Astrocyte (in vitro differentiated cells and primary cell): ENCODE measurements at regions not wholly inside any gene's neighbourhood (a gene's known extent, or its start where the extent isn't known, plus 50 kb on each side); places are given as distances from the start of the nearest gene placed in this dataset.

Source experiments
- DNase-seq: peaks from one replicate; pipeline ENCODE4 v3.0.0-alpha.2; 2010; ENCODE audit warnings: low read depth
- FAIRE-seq: peaks from 2 replicates; lab custom pipeline; 2011; peaks lifted over from hg19 to GRCh38; lab: Jason Lieb, UNC
- H2AFZ ChIP-seq: 2 replicates; pipeline ENCODE4 v1.6.0; 2012; ENCODE audit warnings: low read depth, low read length, inconsistent platforms
- H3K27ac ChIP-seq: 2 replicates; pipeline ENCODE4 v1.5.1; 2011; ENCODE audit warnings: low read depth, low read length, inconsistent platforms
- H3K27me3 ChIP-seq: 2 replicates; pipeline ENCODE4 v1.6.0; 2011; ENCODE audit warnings: low read length, inconsistent platforms; ENCODE audit not compliant: insufficient read depth
- H3K36me3 ChIP-seq: 2 replicates; pipeline ENCODE4 v1.5.1; 2011; ENCODE audit warnings: low read length, inconsistent platforms; ENCODE audit not compliant: insufficient read depth
- H3K4me1 ChIP-seq: 2 replicates; pipeline ENCODE4 v1.5.1; 2011; ENCODE audit warnings: low read length, inconsistent platforms; ENCODE audit not compliant: insufficient read depth
- H3K4me2 ChIP-seq: 2 replicates; pipeline ENCODE4 v1.6.0; 2012; ENCODE audit warnings: low read length, inconsistent platforms
- H3K4me3 ChIP-seq: 2 replicates; pipeline ENCODE4 v1.5.1; 2011; ENCODE audit warnings: low read depth, mild to moderate bottlenecking, low read length, inconsistent platforms; ENCODE audit not compliant: insufficient read depth
- H3K79me2 ChIP-seq: 2 replicates; pipeline ENCODE4 v1.6.0; 2012; ENCODE audit warnings: mild to moderate bottlenecking, low read length, inconsistent platforms; ENCODE audit not compliant: insufficient read depth
- H3K9ac ChIP-seq: 2 replicates; pipeline ENCODE4 v1.6.0; 2012; ENCODE audit warnings: mild to moderate bottlenecking, low read length, inconsistent platforms
- H3K9me3 ChIP-seq: 2 replicates; pipeline ENCODE4 v1.5.1; 2012; ENCODE audit warnings: low read depth, mild to moderate bottlenecking, low read length, inconsistent platforms; ENCODE audit not compliant: insufficient read depth
- H4K20me1 ChIP-seq: 2 replicates; pipeline ENCODE4 v1.6.0; 2012; ENCODE audit warnings: low read length, inconsistent platforms; ENCODE audit not compliant: insufficient read depth
- H3K27ac Mint-ChIP-seq: one replicate; pipeline ENCODE4 v1.8.0; 2021; ENCODE audit warnings: mild to moderate bottlenecking, mixed read lengths; ENCODE audit not compliant: unreplicated experiment
- H3K27me3 Mint-ChIP-seq: one replicate; pipeline ENCODE4 v1.8.0; 2021; ENCODE audit warnings: low read depth, mixed read lengths; ENCODE audit not compliant: unreplicated experiment
- H3K36me3 Mint-ChIP-seq: one replicate; pipeline ENCODE4 v1.8.0; 2021; ENCODE audit warnings: low read depth, mixed read lengths; ENCODE audit not compliant: unreplicated experiment
- H3K4me1 Mint-ChIP-seq: one replicate; pipeline ENCODE4 v1.8.0; 2021; ENCODE audit warnings: low read depth, mixed read lengths; ENCODE audit not compliant: unreplicated experiment
- H3K4me3 Mint-ChIP-seq: one replicate; pipeline ENCODE4 v1.8.0; 2021; ENCODE audit warnings: mild to moderate bottlenecking, moderate library complexity, mixed read lengths; ENCODE audit not compliant: unreplicated experiment
- H3K9me3 Mint-ChIP-seq: one replicate; pipeline ENCODE4 v1.8.0; 2021; ENCODE audit warnings: mild to moderate bottlenecking, mixed read lengths; ENCODE audit not compliant: unreplicated experiment
- CTCF ChIP-seq: IDR thresholded peaks from 2 replicates; pipeline ENCODE4 v1.5.1; 2011; ENCODE audit warnings: low read depth, mild to moderate bottlenecking, inconsistent platforms, low read length, moderate library complexity; ENCODE audit not compliant: insufficient read depth
- EZH2 ChIP-seq: IDR thresholded peaks from 2 replicates; pipeline ENCODE4 v1.6.1; 2012; ENCODE audit warnings: mild to moderate bottlenecking, low read length, inconsistent platforms; ENCODE audit not compliant: insufficient read depth

DNA sequence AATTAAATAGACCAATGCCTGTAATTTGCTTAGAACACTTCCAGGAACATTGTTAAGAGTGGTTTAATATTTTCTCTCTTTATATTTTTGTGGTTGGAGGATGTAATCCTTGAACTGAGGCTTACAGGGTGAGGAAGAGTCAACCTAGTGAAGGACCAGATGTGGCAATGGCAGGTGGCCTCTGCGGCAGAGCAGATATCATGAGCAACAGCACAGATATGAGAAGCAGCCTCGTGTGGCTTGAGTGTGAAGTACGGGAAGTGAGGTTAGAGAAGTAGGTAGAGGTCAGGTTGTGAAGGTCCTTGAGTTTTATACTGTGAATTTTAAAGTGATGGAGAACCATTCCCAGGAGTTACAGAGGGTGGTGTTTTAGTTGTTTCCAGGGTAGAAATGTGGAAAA, 417.6 kb upstream of the SUCLG2 start:
- Histone ChIP-seq H3K4me1 (no peaks in the 10 kb centered on the region), H3K9ac (no peak overlapping the region), H3K4me3 (no peak overlapping the region), H3K36me3 (no peaks in the 10 kb centered on the region), H3K79me2 (no peaks in the 10 kb centered on the region), H4K20me1 (no peaks in the 10 kb centered on the region), H2AFZ (no peak overlapping the region), H3K9me3 (no peaks in the 10 kb centered on the region), H3K4me2 (no peak overlapping the region), H3K27ac (no peak overlapping the region), H3K27me3 (no peaks in the 10 kb centered on the region)
- TF ChIP-seq CTCF (no peak), EZH2 (no peak)
- Mint-ChIP-seq H3K27me3 (no peaks in the 10 kb centered on the region), H3K4me1 (no peaks in the 10 kb centered on the region), H3K9me3 (peaks cover 13% of the 10 kb centered on the region), H3K27ac (no peak overlapping the region), H3K36me3 (no peaks in the 10 kb centered on the region), H3K4me3 (no peak overlapping the region)
- DNase-seq (no peak), FAIRE-seq (no peak)

DNA sequence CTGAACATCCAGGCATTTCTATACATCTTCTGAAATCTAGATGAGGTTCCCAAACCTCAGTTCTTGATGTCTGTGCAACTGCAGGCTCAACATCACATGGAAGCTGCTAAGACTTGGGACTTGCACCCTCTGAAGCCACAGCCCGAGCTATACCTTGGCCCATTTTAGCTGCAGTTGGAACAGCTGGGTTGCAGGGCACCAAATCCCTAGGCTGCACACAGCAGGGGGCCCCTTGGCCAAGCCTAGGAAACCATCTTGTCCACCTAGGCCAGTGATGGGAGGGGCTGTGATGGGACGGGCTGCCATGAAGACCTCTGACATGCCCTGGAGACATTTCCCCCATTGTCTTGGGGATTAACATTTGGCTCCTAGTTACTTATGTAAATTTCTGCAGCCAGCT, 415.8 kb upstream of the SUCLG2 start:
- Mint-ChIP-seq H3K4me3 (no peak overlapping the region), H3K27ac (no peak overlapping the region), H3K4me1 (no peaks in the 10 kb centered on the region), H3K36me3 (no peaks in the 10 kb centered on the region), H3K9me3 (peaks cover 13% of the 10 kb centered on the region), H3K27me3 (no peaks in the 10 kb centered on the region)
- Histone ChIP-seq H3K36me3 (no peaks in the 10 kb centered on the region), H3K27ac (no peak overlapping the region), H4K20me1 (no peaks in the 10 kb centered on the region), H3K4me1 (no peaks in the 10 kb centered on the region), H3K79me2 (no peaks in the 10 kb centered on the region), H3K4me2 (no peak overlapping the region), H3K27me3 (no peaks in the 10 kb centered on the region), H2AFZ (no peak overlapping the region), H3K9me3 (no peaks in the 10 kb centered on the region), H3K9ac (no peak overlapping the region), H3K4me3 (no peak overlapping the region)
- TF ChIP-seq CTCF (no peak), EZH2 (no peak)
- no peak for DNase-seq
- FAIRE-seq: no peak

GRCh38 chr3:68067314-68067713, 412.9 kb upstream of the SUCLG2 start:
- Histone ChIP-seq H4K20me1 (no peaks in the 10 kb centered on the region), H3K27ac (no peak overlapping the region), H3K27me3 (no peaks in the 10 kb centered on the region), H3K4me2 (no peak overlapping the region), H3K9me3 (no peaks in the 10 kb centered on the region), H3K36me3 (no peaks in the 10 kb centered on the region), H3K4me1 (no peaks in the 10 kb centered on the region), H3K79me2 (no peaks in the 10 kb centered on the region), H2AFZ (no peak overlapping the region), H3K4me3 (no peak overlapping the region), H3K9ac (no peak overlapping the region)
- H3K36me3 Mint-ChIP-seq: no peaks in the 10 kb centered on the region
- no peaks in the 10 kb centered on the region for H3K27me3 Mint-ChIP-seq
- H3K4me1 Mint-ChIP-seq: no peaks in the 10 kb centered on the region
- no peak overlapping the region for H3K4me3 Mint-ChIP-seq
- H3K27ac Mint-ChIP-seq: no peak overlapping the region
- no peak for FAIRE-seq
- H3K9me3 Mint-ChIP-seq: peaks cover 11% of the 10 kb centered on the region
- TF ChIP-seq CTCF (no peak), EZH2 (no peak)
- no peak for DNase-seq
